H9 (cell line): ENCODE measurements at regions not wholly inside any gene's neighbourhood (a gene's known extent, or its start where the extent isn't known, plus 50 kb on each side); places are given as distances from the start of the nearest gene placed in this dataset.

ENCODE experiments used
- DNase-seq: peaks from one replicate; pipeline ENCODE4 v3.0.0-alpha.2; 2017
- H2AFZ ChIP-seq: one replicate; pipeline ENCODE4 v1.6.1; 2013; ENCODE audit warnings: mild to moderate bottlenecking, low read length, control low read depth, moderate library complexity
- H2AK5ac ChIP-seq: 2 replicates; pipeline ENCODE4 v1.6.1; 2013; ENCODE audit warnings: low read length, control low read depth, mixed read lengths; ENCODE audit not compliant: insufficient read length
- H2BK120ac ChIP-seq: one replicate; pipeline ENCODE4 v1.6.1; 2013; ENCODE audit warnings: low read depth, mild to moderate bottlenecking, low read length, control low read depth, inconsistent platforms; ENCODE audit not compliant: poor library complexity, severe bottlenecking
- H2BK12ac ChIP-seq: 2 replicates; pipeline ENCODE4 v1.6.1; 2013; ENCODE audit warnings: low read length, control low read depth, mixed read lengths, low read depth; ENCODE audit not compliant: insufficient read length
- H2BK15ac ChIP-seq: 2 replicates; pipeline ENCODE4 v1.6.1; 2013; ENCODE audit warnings: low read depth, low read length, control low read depth
- H2BK20ac ChIP-seq: one replicate; pipeline ENCODE4 v1.6.1; 2013; ENCODE audit warnings: low read depth, mild to moderate bottlenecking, low read length, control low read depth, inconsistent platforms; ENCODE audit not compliant: poor library complexity, severe bottlenecking
- H2BK5ac ChIP-seq: 2 replicates; pipeline ENCODE4 v1.6.1; 2013; ENCODE audit warnings: low read length, control low read depth, mixed read lengths; ENCODE audit not compliant: insufficient read length
- H3K14ac ChIP-seq: 2 replicates; pipeline ENCODE4 v1.6.1; 2013; ENCODE audit warnings: low read length, control low read depth; ENCODE audit not compliant: insufficient read depth
- H3K18ac ChIP-seq: 2 replicates; pipeline ENCODE4 v1.6.1; 2013; ENCODE audit warnings: low read depth, mild to moderate bottlenecking, mixed read lengths, low read length, control low read depth; ENCODE audit not compliant: insufficient read length
- H3K23ac ChIP-seq: 2 replicates; pipeline ENCODE4 v1.6.1; 2013; ENCODE audit warnings: low read length, control low read depth, mixed read lengths, low read depth; ENCODE audit not compliant: insufficient read length
- H3K23me2 ChIP-seq: 2 replicates; pipeline ENCODE4 v1.6.1; 2013; ENCODE audit warnings: low read depth, mild to moderate bottlenecking, mixed read lengths, low read length, control low read depth; ENCODE audit not compliant: insufficient read length, poor library complexity, severe bottlenecking
- H3K27ac ChIP-seq: 2 replicates; pipeline ENCODE4 v1.5.1; 2013; ENCODE audit warnings: low read length, control low read depth, mixed read lengths, low read depth; ENCODE audit not compliant: insufficient read length
- H3K27me3 ChIP-seq: 2 replicates; pipeline ENCODE4 v1.6.1; 2013; ENCODE audit warnings: low read length, control low read depth, inconsistent platforms; ENCODE audit not compliant: insufficient read depth
- H3K4ac ChIP-seq: 2 replicates; pipeline ENCODE4 v1.6.1; 2013; ENCODE audit warnings: low read depth, mild to moderate bottlenecking, control low read depth, inconsistent platforms, low read length, moderate library complexity
- H3K4me1 ChIP-seq: 2 replicates; pipeline ENCODE4 v1.6.1; 2013; ENCODE audit warnings: low read length, control low read depth, inconsistent platforms; ENCODE audit not compliant: insufficient read depth
- H3K4me2 ChIP-seq: 2 replicates; pipeline ENCODE4 v1.6.1; 2013; ENCODE audit warnings: low read length, control low read depth, mixed read lengths; ENCODE audit not compliant: insufficient read length, insufficient read depth
- H3K56ac ChIP-seq: 2 replicates; pipeline ENCODE4 v1.6.1; 2013; ENCODE audit warnings: low read depth, mild to moderate bottlenecking, mixed read lengths, low read length, control low read depth; ENCODE audit not compliant: insufficient read length
- H3K79me1 ChIP-seq: 2 replicates; pipeline ENCODE4 v1.6.1; 2013; ENCODE audit warnings: low read depth, mild to moderate bottlenecking, moderate library complexity, low read length, control low read depth, inconsistent platforms; ENCODE audit not compliant: insufficient read depth, poor library complexity, severe bottlenecking
- H3K79me2 ChIP-seq: 2 replicates; pipeline ENCODE4 v1.6.1; 2013; ENCODE audit warnings: low read length, control low read depth, inconsistent platforms; ENCODE audit not compliant: insufficient read depth
- H3K9ac ChIP-seq: 2 replicates; pipeline ENCODE4 v1.6.1; 2013; ENCODE audit warnings: low read length, control low read depth, mixed read lengths; ENCODE audit not compliant: insufficient read length; ENCODE audit errors: extremely low read depth
- H3K9me3 ChIP-seq: one replicate; pipeline ENCODE4 v1.6.1; 2013; ENCODE audit warnings: low read depth, low read length, inconsistent platforms; ENCODE audit not compliant: control insufficient read depth
- H3T11ph ChIP-seq: one replicate; pipeline ENCODE4 v1.6.1; 2013; ENCODE audit warnings: mild to moderate bottlenecking, low read length, control low read depth, inconsistent platforms
- H4K20me1 ChIP-seq: one replicate; pipeline ENCODE4 v1.6.1; 2013; ENCODE audit not compliant: control insufficient read depth, insufficient read length, insufficient read depth
- H4K5ac ChIP-seq: 2 replicates; pipeline ENCODE4 v1.6.1; 2013; ENCODE audit warnings: low read depth, mild to moderate bottlenecking, mixed read lengths, low read length, control low read depth; ENCODE audit not compliant: insufficient read length
- H4K8ac ChIP-seq: replicated peaks from 2 replicates; pipeline ENCODE4 v1.6.1; 2013; ENCODE audit warnings: low read length, control low read depth, mixed read lengths, low read depth; ENCODE audit not compliant: insufficient read length
- H4K91ac ChIP-seq: 2 replicates; pipeline ENCODE4 v1.6.1; 2013; ENCODE audit warnings: low read depth, mild to moderate bottlenecking, moderate library complexity, mixed read lengths, low read length, control low read depth; ENCODE audit not compliant: insufficient read length
- H3K27ac Mint-ChIP-seq, 3 experiments: 2 replicates in 2 of 3; 3 replicates in 1 of 3; pipeline ENCODE4 v1.8.0; 2020 to 2021; ENCODE audit warnings: mixed read lengths in 3 of 3, mild to moderate bottlenecking in 1 of 3, moderate library complexity in 1 of 3
- H3K27me3 Mint-ChIP-seq: 2 replicates; pipeline ENCODE4 v1.8.0; 2021; ENCODE audit warnings: low read depth, mild to moderate bottlenecking, moderate library complexity, mixed read lengths
- H3K36me3 Mint-ChIP-seq, 3 experiments: 2 replicates in 2 of 3; 3 replicates in 1 of 3; pipeline ENCODE4 v1.8.0; 2020 to 2021; ENCODE audit warnings: low read depth in 3 of 3, mixed read lengths in 3 of 3; ENCODE audit not compliant: insufficient read depth in 1 of 3
- H3K4me1 Mint-ChIP-seq, 2 experiments: 2 replicates each; pipeline ENCODE4 v1.8.0; 2020; ENCODE audit warnings: mixed read lengths in 2 of 2
- H3K4me3 Mint-ChIP-seq, 2 experiments: 2 replicates in 1 of 2; 3 replicates in 1 of 2; pipeline ENCODE4 v1.8.0; 2020 to 2021; ENCODE audit warnings: mild to moderate bottlenecking in 2 of 2, mixed read lengths in 2 of 2, moderate library complexity in 1 of 2
- H3K9me3 Mint-ChIP-seq, 2 experiments: 2 replicates in 1 of 2; 3 replicates in 1 of 2; pipeline ENCODE4 v1.8.0; 2020; ENCODE audit warnings: mild to moderate bottlenecking in 2 of 2, mixed read lengths in 2 of 2, moderate library complexity in 1 of 2
- CTCF ChIP-seq: fragments of 200-600 bp; sonication (generic); conservative IDR thresholded peaks from 3 replicates; pipeline ENCODE4 v1.8.0; 2021; ENCODE audit warnings: antibody characterized with exemption, mild to moderate bottlenecking
- WGBS: extraction: QIAGEN DNeasy Blood & Tissue Kit; methylation state at CpG from one replicate; pipeline ENCODE4 v1.1.7; 2013; ENCODE audit warnings: missing lambda C conversion rate, low lambda C conversion rate, mixed read lengths; ENCODE audit not compliant: insufficient read length; ENCODE audit errors: extremely low coverage; 5-methylcytosine and 5-hydroxymethylcytosine counted together

GRCh38 chr4:101667348-101667747 is 123.2 kb upstream of the BANK1 start:
- Histone ChIP-seq H4K8ac (no peak overlapping the region), H3K4ac (no peak overlapping the region), H3K23me2 (no peaks in the 10 kb centered on the region), H2BK5ac (no peak overlapping the region), H2AFZ (no peak overlapping the region), H2BK20ac (no peak overlapping the region), H3K9ac (no peak overlapping the region), H3K9me3 (no peaks in the 10 kb centered on the region), H3K56ac (no peak overlapping the region), H3T11ph (no peak overlapping the region), H4K91ac (no peak overlapping the region), H2AK5ac (no peak overlapping the region), H2BK12ac (no peak overlapping the region), H3K79me1 (no peaks in the 10 kb centered on the region), H3K79me2 (no peaks in the 10 kb centered on the region), H4K20me1 (no peaks in the 10 kb centered on the region), H2BK15ac (no peak overlapping the region), H3K23ac (no peak overlapping the region), H3K4me1 (no peaks in the 10 kb centered on the region), H3K18ac (no peak overlapping the region), H4K5ac (no peak overlapping the region), H3K27me3 (no peaks in the 10 kb centered on the region), H3K4me2 (no peak overlapping the region), H3K14ac (no peak overlapping the region), H3K27ac (no peak overlapping the region), H2BK120ac (no peak overlapping the region)
- no peak for TF ChIP-seq CTCF
- WGBS = no CpG with 5 or more reads among the region's 4 CpGs
- no peaks in the 10 kb centered on the region; a peak in 1 of 5 replicates for H3K9me3 Mint-ChIP-seq
- DNase-seq = no peak
- no peaks in the 10 kb centered on the region; a peak in 1 of 7 replicates for H3K36me3 Mint-ChIP-seq
- H3K27ac Mint-ChIP-seq = no peak overlapping the region
- H3K4me3 Mint-ChIP-seq = no peak overlapping the region
- no peaks in the 10 kb centered on the region for H3K4me1 Mint-ChIP-seq
- H3K27me3 Mint-ChIP-seq = no peaks in the 10 kb centered on the region
